ENCODE measurements at regions not wholly inside any gene's neighbourhood (a gene's known extent, or its start where the extent isn't known, plus 50 kb on each side); places are given as distances from the start of the nearest gene placed in this dataset.

DNA sequence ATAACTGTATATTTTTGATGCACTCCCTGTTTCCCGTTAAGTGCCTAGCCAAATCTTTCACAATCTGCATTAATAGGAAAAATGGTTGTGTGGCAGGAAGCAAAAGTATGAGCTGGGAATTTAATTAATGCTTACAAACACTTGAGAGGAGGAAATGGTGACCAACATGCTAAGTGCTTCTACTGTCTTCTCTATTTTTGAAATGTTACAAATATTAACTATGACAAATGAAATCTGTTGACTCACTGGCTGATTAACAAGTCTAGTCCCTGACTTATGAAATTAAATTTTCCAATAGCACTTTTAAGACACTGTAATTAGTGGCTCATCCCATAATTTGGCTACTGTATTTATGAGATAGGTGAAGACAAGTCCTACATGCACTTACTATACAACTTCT lies 446.9 kb upstream of the DPPA4 start:
- Histone ChIP-seq H3K27me3 (ENCODE audit: insufficient read depth, poor library complexity, severe bottlenecking) (no peaks in the 10 kb centered on the region), H3K4me3 (replicated peaks; ENCODE audit: insufficient read depth, low read length) (no peak overlapping the region), H3K27ac (replicated peaks) (no peak overlapping the region)
- no peak for DNase-seq (ENCODE audit: low read depth in 1 of 2, low spot score in 1 of 2)
- TF ChIP-seq POLR2AphosphoS5 (IDR thresholded peaks at IDR 0.05; ENCODE audit: low read depth), result no peak
- TF ChIP-seq, protein P1, sequence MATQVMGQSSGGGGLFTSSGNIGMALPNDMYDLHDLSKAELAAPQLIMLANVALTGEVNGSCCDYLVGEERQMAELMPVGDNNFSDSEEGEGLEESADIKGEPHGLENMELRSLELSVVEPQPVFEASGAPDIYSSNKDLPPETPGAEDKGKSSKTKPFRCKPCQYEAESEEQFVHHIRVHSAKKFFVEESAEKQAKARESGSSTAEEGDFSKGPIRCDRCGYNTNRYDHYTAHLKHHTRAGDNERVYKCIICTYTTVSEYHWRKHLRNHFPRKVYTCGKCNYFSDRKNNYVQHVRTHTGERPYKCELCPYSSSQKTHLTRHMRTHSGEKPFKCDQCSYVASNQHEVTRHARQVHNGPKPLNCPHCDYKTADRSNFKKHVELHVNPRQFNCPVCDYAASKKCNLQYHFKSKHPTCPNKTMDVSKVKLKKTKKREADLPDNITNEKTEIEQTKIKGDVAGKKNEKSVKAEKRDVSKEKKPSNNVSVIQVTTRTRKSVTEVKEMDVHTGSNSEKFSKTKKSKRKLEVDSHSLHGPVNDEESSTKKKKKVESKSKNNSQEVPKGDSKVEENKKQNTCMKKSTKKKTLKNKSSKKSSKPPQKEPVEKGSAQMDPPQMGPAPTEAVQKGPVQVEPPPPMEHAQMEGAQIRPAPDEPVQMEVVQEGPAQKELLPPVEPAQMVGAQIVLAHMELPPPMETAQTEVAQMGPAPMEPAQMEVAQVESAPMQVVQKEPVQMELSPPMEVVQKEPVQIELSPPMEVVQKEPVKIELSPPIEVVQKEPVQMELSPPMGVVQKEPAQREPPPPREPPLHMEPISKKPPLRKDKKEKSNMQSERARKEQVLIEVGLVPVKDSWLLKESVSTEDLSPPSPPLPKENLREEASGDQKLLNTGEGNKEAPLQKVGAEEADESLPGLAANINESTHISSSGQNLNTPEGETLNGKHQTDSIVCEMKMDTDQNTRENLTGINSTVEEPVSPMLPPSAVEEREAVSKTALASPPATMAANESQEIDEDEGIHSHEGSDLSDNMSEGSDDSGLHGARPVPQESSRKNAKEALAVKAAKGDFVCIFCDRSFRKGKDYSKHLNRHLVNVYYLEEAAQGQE (IDR thresholded peaks at IDR 0.05; ENCODE audit: insufficient replicate concordance, low read depth), result no peak
- TF ChIP-seq GABPA (IDR thresholded peaks at IDR 0.05; ENCODE audit: low read depth), result no peak
- TF ChIP-seq, protein P2, sequence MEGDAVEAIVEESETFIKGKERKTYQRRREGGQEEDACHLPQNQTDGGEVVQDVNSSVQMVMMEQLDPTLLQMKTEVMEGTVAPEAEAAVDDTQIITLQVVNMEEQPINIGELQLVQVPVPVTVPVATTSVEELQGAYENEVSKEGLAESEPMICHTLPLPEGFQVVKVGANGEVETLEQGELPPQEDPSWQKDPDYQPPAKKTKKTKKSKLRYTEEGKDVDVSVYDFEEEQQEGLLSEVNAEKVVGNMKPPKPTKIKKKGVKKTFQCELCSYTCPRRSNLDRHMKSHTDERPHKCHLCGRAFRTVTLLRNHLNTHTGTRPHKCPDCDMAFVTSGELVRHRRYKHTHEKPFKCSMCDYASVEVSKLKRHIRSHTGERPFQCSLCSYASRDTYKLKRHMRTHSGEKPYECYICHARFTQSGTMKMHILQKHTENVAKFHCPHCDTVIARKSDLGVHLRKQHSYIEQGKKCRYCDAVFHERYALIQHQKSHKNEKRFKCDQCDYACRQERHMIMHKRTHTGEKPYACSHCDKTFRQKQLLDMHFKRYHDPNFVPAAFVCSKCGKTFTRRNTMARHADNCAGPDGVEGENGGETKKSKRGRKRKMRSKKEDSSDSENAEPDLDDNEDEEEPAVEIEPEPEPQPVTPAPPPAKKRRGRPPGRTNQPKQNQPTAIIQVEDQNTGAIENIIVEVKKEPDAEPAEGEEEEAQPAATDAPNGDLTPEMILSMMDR (IDR thresholded peaks at IDR 0.05; ENCODE audit: insufficient read depth, low read length), result no peak
- no peak for TF ChIP-seq SPI1 (IDR thresholded peaks at IDR 0.05; ENCODE audit: borderline replicate concordance, low read depth)

DNA sequence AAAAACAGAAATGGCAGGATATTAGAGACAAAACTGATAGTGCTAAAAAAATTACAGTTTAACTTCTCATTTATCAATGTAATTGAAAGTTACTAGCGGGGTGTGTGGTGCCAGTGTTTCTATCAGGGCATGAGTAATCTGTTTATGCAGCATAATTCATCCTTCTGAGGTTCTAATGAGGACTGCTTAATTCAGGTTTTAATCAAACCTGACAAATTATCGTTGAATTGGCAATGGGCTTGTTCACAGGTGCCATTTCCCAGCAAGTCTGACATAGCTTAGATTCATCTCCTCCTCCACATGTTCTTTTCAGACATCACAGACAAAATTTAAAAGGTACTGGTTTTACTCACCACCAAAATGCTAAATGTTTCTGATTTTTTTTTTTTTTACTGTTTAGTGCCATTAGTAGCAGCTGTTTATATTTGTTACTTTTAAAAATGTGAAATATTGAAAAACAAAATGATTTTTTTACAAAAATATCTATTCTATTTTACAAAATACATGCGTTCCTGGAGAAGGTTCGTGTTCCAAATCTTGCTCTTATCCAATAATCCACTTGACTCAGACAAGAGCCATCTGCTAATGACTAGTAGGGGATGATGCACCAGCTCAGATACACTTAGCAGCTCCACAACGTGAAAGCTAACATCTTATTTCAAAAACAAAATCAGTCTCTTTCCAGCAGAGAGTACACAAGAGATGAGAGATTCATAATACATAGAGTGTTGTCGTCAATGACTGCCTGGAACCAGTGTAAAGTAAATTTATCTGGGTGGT lies 447.7 kb upstream of the DPPA4 start:
- TF ChIP-seq SPI1 (IDR thresholded peaks at IDR 0.05; ENCODE audit: borderline replicate concordance, low read depth), result no peak
- TF ChIP-seq POLR2AphosphoS5 (IDR thresholded peaks at IDR 0.05; ENCODE audit: low read depth), result no peak
- TF ChIP-seq, protein P1 (IDR thresholded peaks at IDR 0.05; ENCODE audit: insufficient replicate concordance, low read depth), result no peak
- TF ChIP-seq GABPA (IDR thresholded peaks at IDR 0.05; ENCODE audit: low read depth), result no peak
- TF ChIP-seq, protein P2 (IDR thresholded peaks at IDR 0.05; ENCODE audit: insufficient read depth, low read length), result no peak
- no peak for DNase-seq (ENCODE audit: low read depth in 1 of 2, low spot score in 1 of 2)
- H3K4me3 ChIP-seq (replicated peaks; ENCODE audit: insufficient read depth, low read length), result no peak overlapping the region
- H3K27me3 ChIP-seq (ENCODE audit: insufficient read depth, poor library complexity, severe bottlenecking), result no peaks in the 10 kb centered on the region
- H3K27ac ChIP-seq (replicated peaks), result no peak overlapping the region

DNA sequence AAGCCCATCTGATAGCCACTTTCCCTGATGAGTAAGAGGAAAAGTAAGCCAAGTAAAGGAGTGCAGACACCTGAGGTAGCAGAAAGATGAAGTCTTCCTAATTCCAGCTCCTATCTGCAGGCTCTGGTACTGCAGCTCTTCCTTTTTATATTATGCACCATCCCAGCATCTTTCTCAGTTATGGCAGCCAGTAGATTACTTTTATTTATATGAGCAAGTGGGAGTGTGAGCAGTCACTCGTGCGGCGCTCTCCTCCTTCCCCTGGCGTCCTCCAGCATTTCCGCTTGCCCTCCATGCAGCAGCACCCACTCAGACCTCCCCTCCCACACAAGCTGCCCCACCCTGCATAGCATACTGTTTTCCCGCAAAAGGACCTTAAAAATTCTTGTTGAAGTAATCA lies 465.9 kb upstream of the DPPA4 start:
- no peak overlapping the region for H3K4me3 ChIP-seq (replicated peaks; ENCODE audit: insufficient read depth, low read length)
- no peaks in the 10 kb centered on the region for H3K27me3 ChIP-seq (ENCODE audit: insufficient read depth, poor library complexity, severe bottlenecking)
- TF ChIP-seq SPI1 (IDR thresholded peaks at IDR 0.05; ENCODE audit: borderline replicate concordance, low read depth), result no peak
- TF ChIP-seq, protein P2 (IDR thresholded peaks at IDR 0.05; ENCODE audit: insufficient read depth, low read length), result peak; percentile 13
- H3K27ac ChIP-seq (replicated peaks), result no peak overlapping the region
- DNase-seq (ENCODE audit: low read depth in 1 of 2, low spot score in 1 of 2), result no peak

DNA sequence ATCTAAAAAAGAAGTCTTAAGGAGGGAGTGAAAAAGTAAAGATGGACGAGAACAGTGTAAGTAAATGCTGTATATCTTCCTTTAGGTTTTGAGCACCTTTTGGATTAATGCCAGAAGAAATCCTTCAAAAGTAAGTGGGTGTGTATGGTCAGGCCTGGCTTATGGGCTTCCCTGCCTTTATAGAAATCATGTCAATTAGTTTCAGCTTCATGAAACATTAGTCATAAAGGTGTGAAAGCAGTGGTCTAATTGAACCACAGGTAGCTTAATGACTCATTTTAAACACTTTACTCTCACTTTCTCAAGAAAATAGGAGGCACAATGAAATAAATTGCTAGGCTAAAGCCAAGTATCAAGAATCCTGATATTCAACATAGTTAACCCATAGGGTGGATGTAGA lies 467.4 kb upstream of the DPPA4 start:
- H3K27ac ChIP-seq (replicated peaks), result no peak overlapping the region
- TF ChIP-seq, protein P2 (IDR thresholded peaks at IDR 0.05; ENCODE audit: insufficient read depth, low read length), result no peak
- TF ChIP-seq SPI1 (IDR thresholded peaks at IDR 0.05; ENCODE audit: borderline replicate concordance, low read depth) (no peak), GABPA (IDR thresholded peaks at IDR 0.05; ENCODE audit: low read depth) (no peak), POLR2AphosphoS5 (IDR thresholded peaks at IDR 0.05; ENCODE audit: low read depth) (no peak)
- TF ChIP-seq, protein P1 (IDR thresholded peaks at IDR 0.05; ENCODE audit: insufficient replicate concordance, low read depth), result no peak

More for the DNA sequence above, 467.4 kb upstream of the DPPA4 start:
- Histone ChIP-seq H3K27me3 (ENCODE audit: insufficient read depth, poor library complexity, severe bottlenecking) (no peaks in the 10 kb centered on the region), H3K4me3 (replicated peaks; ENCODE audit: insufficient read depth, low read length) (no peak overlapping the region)
- no peak for DNase-seq (ENCODE audit: low read depth in 1 of 2, low spot score in 1 of 2)
